HCT116 (cell line): ENCODE measurements at regions not wholly inside any gene's neighbourhood (a gene's known extent, or its start where the extent isn't known, plus 50 kb on each side); places are given as distances from the start of the nearest gene placed in this dataset.

Experiments
- ATAC-seq: fragments of 200-7000 bp; cut with Tn5 transposase; 2 replicates; pipeline ENCODE4 v1.9.1; 2020; ENCODE audit warnings: mild to moderate bottlenecking, moderate library complexity
- BruUV-seq: library from RNA; stranded (reverse); fragments of 400-500 nt; replicated peaks from 2 replicates; lab custom pipeline; 2021; lab: Mats Ljungman, UMichigan
- CTCF ChIA-PET: fragments of 300-600 bp; sonication (Branson Sonifier 250); formaldehyde crosslinking; loops from one replicate; lab custom pipeline; 2021; ENCODE audit warnings: antibody characterized with exemption; lab: Charles Lee
- POLR2A ChIA-PET: fragments of 300-600, 350-600 bp; sonication (Branson Sonifier 250); formaldehyde crosslinking; loops from one replicate; lab custom pipeline; 2021; ENCODE audit warnings: antibody characterized with exemption; lab: Charles Lee
- RAD21 ChIA-PET, 2 experiments: fragments of 300-600 bp; sonication (Branson Sonifier 250); formaldehyde crosslinking; loops; one replicate each; lab custom pipeline; 2023; ENCODE audit warnings: low total read pairs in 2 of 2; ENCODE audit not compliant: uncharacterized antibody in 2 of 2, unreplicated experiment in 2 of 2, low non-redundant PET in 1 of 2; lab: Charles Lee
- DNase-seq: peaks from one replicate; pipeline ENCODE4 v3.0.0-alpha.2; 2010; ENCODE audit warnings: low read depth, low spot score
- H2AFZ ChIP-seq: fragments of 200-600 bp; shearing (Covaris generic), sonication (generic); 2 replicates; pipeline ENCODE4 v1.6.1; 2017; ENCODE audit warnings: low read depth, mixed run types, mixed read lengths, antibody characterized with exemption, low read length; ENCODE audit not compliant: poor library complexity, severe bottlenecking
- H3K27ac ChIP-seq: 2 replicates; pipeline ENCODE4 v1.5.1; 2012; ENCODE audit warnings: low read depth, low read length
- H3K27me3 ChIP-seq: fragments of 200-600 bp; sonication (generic); 2 replicates; pipeline ENCODE4 v1.6.1; 2016; ENCODE audit warnings: mixed run types, low read length, mixed read lengths; ENCODE audit not compliant: insufficient read depth
- H3K36me3 ChIP-seq, 2 experiments: fragments of 200-500 bp in 1 of 2; fragments of 200-600 bp in 1 of 2; sonication (Bioruptor generic) in 1 of 2; sonication (generic) in 1 of 2; 2 replicates each; pipeline versions ENCODE4 v1.5.1 to v1.6.1; 2014 to 2016; ENCODE audit warnings: low read length in 2 of 2, inconsistent platforms in 1 of 2, mixed read lengths in 1 of 2, mixed run types in 1 of 2; ENCODE audit not compliant: insufficient read depth in 2 of 2, control insufficient read depth in 1 of 2
- H3K4me1 ChIP-seq, 2 experiments: fragments of 200-600 bp in 1 of 2; sonication (generic) in 1 of 2; 2 replicates each; pipeline versions ENCODE4 v1.5.1 to v1.6.1; 2012 to 2017; ENCODE audit warnings: low read length in 2 of 2, inconsistent platforms in 1 of 2, mild to moderate bottlenecking in 1 of 2, mixed read lengths in 1 of 2, mixed run types in 1 of 2, moderate library complexity in 1 of 2; ENCODE audit not compliant: insufficient read depth in 2 of 2, control insufficient read depth in 1 of 2
- H3K4me2 ChIP-seq: fragments of 200-600 bp; sonication (generic); 2 replicates; pipeline ENCODE4 v1.6.1; 2017; ENCODE audit warnings: mixed run types, low read length, mixed read lengths
- H3K4me3 ChIP-seq, 2 experiments: fragments of 200-600 bp in 1 of 2; sonication (generic) in 1 of 2; replicated peaks in 1 of 2; 2 replicates each; pipeline ENCODE4 v1.5.1; 2011 to 2016; ENCODE audit warnings: low read length in 2 of 2, control low read depth in 1 of 2, low read depth in 1 of 2, mild to moderate bottlenecking in 1 of 2, mixed read lengths in 1 of 2, mixed run types in 1 of 2
- H3K79me2 ChIP-seq: fragments of 200-600 bp; sonication (generic); 2 replicates; pipeline ENCODE4 v1.6.1; 2017; ENCODE audit warnings: mild to moderate bottlenecking, mixed run types, low read length, moderate library complexity, mixed read lengths; ENCODE audit not compliant: insufficient read depth
- H3K9ac ChIP-seq: fragments of 200-600 bp; sonication (generic); 2 replicates; pipeline ENCODE4 v1.6.1; 2016; ENCODE audit warnings: low read length, mixed read lengths
- H3K9me2 ChIP-seq: fragments of 200-600 bp; sonication (generic), shearing (Covaris generic); 2 replicates; pipeline ENCODE4 v1.6.1; 2017; ENCODE audit warnings: mixed run types, mild to moderate bottlenecking, moderate library complexity; ENCODE audit not compliant: insufficient read depth
- H3K9me3 ChIP-seq, 2 experiments: fragments of 200-500 bp in 1 of 2; fragments of 200-600 bp in 1 of 2; sonication (Bioruptor generic) in 1 of 2; sonication (generic) in 1 of 2; 2 replicates each; pipeline ENCODE4 v1.6.1; 2014 to 2017; ENCODE audit warnings: low read length in 2 of 2, mixed read lengths in 2 of 2, inconsistent platforms in 1 of 2, low read depth in 1 of 2, mild to moderate bottlenecking in 1 of 2, mixed run types in 1 of 2, moderate library complexity in 1 of 2; ENCODE audit not compliant: control insufficient read depth in 1 of 2, insufficient read depth in 1 of 2
- H4K20me1 ChIP-seq: fragments of 200-600 bp; sonication (generic), shearing (Covaris generic); 2 replicates; pipeline ENCODE4 v1.6.1; 2017; ENCODE audit warnings: mixed run types, mild to moderate bottlenecking, moderate library complexity; ENCODE audit not compliant: insufficient read depth
- CBX3 ChIP-seq: IDR thresholded peaks from 2 replicates; pipeline ENCODE4 v1.6.1; 2012; ENCODE audit warnings: low read depth
- FOSL1 ChIP-seq: IDR thresholded peaks from 2 replicates; pipeline ENCODE4 v1.6.1; 2012; ENCODE audit warnings: low read depth
- JUND ChIP-seq: IDR thresholded peaks from 2 replicates; pipeline ENCODE4 v1.6.1; 2012
- MAX ChIP-seq: IDR thresholded peaks from 2 replicates; pipeline ENCODE4 v1.6.1; 2012
- REST ChIP-seq: IDR thresholded peaks from 2 replicates; pipeline ENCODE4 v1.6.1; 2012; ENCODE audit warnings: low read depth
- SP1 ChIP-seq: IDR thresholded peaks from 2 replicates; pipeline ENCODE4 v1.6.1; 2012; ENCODE audit warnings: low read depth
- SRF ChIP-seq: IDR thresholded peaks from 2 replicates; pipeline ENCODE4 v1.6.1; 2012; ENCODE audit warnings: low read depth
- TCF7L2 ChIP-seq: IDR thresholded peaks from 2 replicates; pipeline ENCODE4 v1.7.0; 2011; ENCODE audit warnings: borderline replicate concordance, inconsistent platforms; ENCODE audit not compliant: insufficient read depth, insufficient read length; ENCODE audit errors: extremely low read depth
- YY1 ChIP-seq: IDR thresholded peaks from 2 replicates; pipeline ENCODE4 v1.6.1; 2011; ENCODE audit warnings: low read length, low read depth, moderate library complexity, mild to moderate bottlenecking; ENCODE audit not compliant: insufficient replicate concordance; ENCODE audit errors: extremely low read depth
- ZBTB33 ChIP-seq: IDR thresholded peaks from 2 replicates; pipeline ENCODE4 v1.6.1; 2011; ENCODE audit warnings: mild to moderate bottlenecking, low read length, moderate library complexity; ENCODE audit not compliant: insufficient replicate concordance; ENCODE audit errors: extremely low read depth
- ZNF274 ChIP-seq: fragments of 200-500 bp; sonication (Bioruptor generic); IDR thresholded peaks from 2 replicates; pipeline ENCODE4 v1.6.1; 2014; ENCODE audit warnings: mild to moderate bottlenecking, low read depth, low read length, inconsistent platforms
- intact Hi-C: fragments of 100-400 bp; cut with micrococcal nuclease; formaldehyde crosslinking; loops from 2 replicates; pipeline ENCODE4 v1.10.0; 2022

GRCh38 chr4:153922148-153922547 is 133.3 kb upstream of the SFRP2 start:
- POLR2A ChIA-PET: no interaction called here
- Histone ChIP-seq H3K9ac (no peak overlapping the region), H4K20me1 (no peaks in the 10 kb centered on the region), H3K4me2 (no peak overlapping the region), H3K27me3 (no peaks in the 10 kb centered on the region), H2AFZ (no peak overlapping the region), H3K36me3 (no peaks in the 10 kb centered on the region), H3K27ac (no peak overlapping the region), H3K79me2 (no peaks in the 10 kb centered on the region), H3K9me3 (no peaks in the 10 kb centered on the region), H3K4me3 (no peak overlapping the region), H3K9me2 (no peaks in the 10 kb centered on the region), H3K4me1 (no peaks in the 10 kb centered on the region)
- CTCF ChIA-PET: no interaction called here
- ATAC-seq: no peak
- BruUV-seq: no TSS peak
- RAD21 ChIA-PET: no interaction called here
- intact Hi-C loops: no loop called here
- TF ChIP-seq ZNF274: no peak
- no peak for TF ChIP-seq MAX
- no peak for TF ChIP-seq ZBTB33
- TF ChIP-seq REST: no peak
- TF ChIP-seq CBX3: no peak
- TF ChIP-seq SRF: no peak
- TF ChIP-seq FOSL1: no peak
- TF ChIP-seq JUND: no peak
- TF ChIP-seq YY1: no peak
- no peak for TF ChIP-seq TCF7L2
- no peak for TF ChIP-seq SP1
- no peak for DNase-seq
